BLaER1 treated with 17β-estradiol and CSF1 and Interleukin-3, amounts not matched to agents 10 nM and 100 nM (cell line): ENCODE measurements at regions not wholly inside any gene's neighbourhood (a gene's known extent, or its start where the extent isn't known, plus 50 kb on each side); places are given as distances from the start of the nearest gene placed in this dataset.

ENCODE experiments used
- H3K27ac ChIP-seq, 11 experiments: shearing (Covaris generic); formaldehyde crosslinking; 2 replicates each; pipeline ENCODE4 v1.8.1; 2022
- H3K27me3 ChIP-seq, 11 experiments: shearing (Covaris generic); formaldehyde crosslinking; 2 replicates each; pipeline ENCODE4 v1.8.1; 2022
- H3K36me3 ChIP-seq, 11 experiments: shearing (Covaris generic); formaldehyde crosslinking; 2 replicates each; pipeline ENCODE4 v1.8.1; 2022
- H3K4me1 ChIP-seq, 10 experiments: shearing (Covaris generic); formaldehyde crosslinking; 2 replicates each; pipeline ENCODE4 v1.8.1; 2022
- H3K4me2 ChIP-seq, 11 experiments: shearing (Covaris generic); formaldehyde crosslinking; 2 replicates each; pipeline ENCODE4 v1.8.1; 2022
- H3K4me3 ChIP-seq, 10 experiments: shearing (Covaris generic); formaldehyde crosslinking; 2 replicates each; pipeline ENCODE4 v1.8.1; 2022
- H3K9ac ChIP-seq, 11 experiments: shearing (Covaris generic); formaldehyde crosslinking; 2 replicates each; pipeline ENCODE4 v1.8.1; 2022
- H3K9me3 ChIP-seq, 11 experiments: shearing (Covaris generic); formaldehyde crosslinking; replicated peaks in 1 of 11; 2 replicates each; pipeline ENCODE4 v1.8.1; 2022
- H4K20me1 ChIP-seq, 11 experiments: shearing (Covaris generic); formaldehyde crosslinking; 2 replicates each; pipeline ENCODE4 v1.8.1; 2022
- Cebpa-rat ChIP-seq, 11 experiments: shearing (Covaris generic); IDR thresholded peaks; 2 replicates each; pipeline ENCODE4 v1.8.1; 2022

GRCh38 chr18:40210696-40211095 is 1744.3 kb upstream of the PIK3C3 start:
- Histone ChIP-seq H3K4me2 (no peak overlapping the region), H3K9me3 (peaks cover 0 to 7% (median 3%) of the 10 kb centered on the region in 11 experiments; a peak in 8 of 22 replicates), H3K9ac (no peak overlapping the region), H4K20me1 (no peaks in the 10 kb centered on the region), H3K27me3 (no peaks in the 10 kb centered on the region), H3K36me3 (no peaks in the 10 kb centered on the region), H3K27ac (no peak overlapping the region), H3K4me1 (peaks cover 0 to 17% (median 0%) of the 10 kb centered on the region in 10 experiments; a peak in 3 of 20 replicates), H3K4me3 (no peak overlapping the region)
- TF ChIP-seq Cebpa-rat (IDR thresholded peaks at IDR 0.05) = no peak

DNA sequence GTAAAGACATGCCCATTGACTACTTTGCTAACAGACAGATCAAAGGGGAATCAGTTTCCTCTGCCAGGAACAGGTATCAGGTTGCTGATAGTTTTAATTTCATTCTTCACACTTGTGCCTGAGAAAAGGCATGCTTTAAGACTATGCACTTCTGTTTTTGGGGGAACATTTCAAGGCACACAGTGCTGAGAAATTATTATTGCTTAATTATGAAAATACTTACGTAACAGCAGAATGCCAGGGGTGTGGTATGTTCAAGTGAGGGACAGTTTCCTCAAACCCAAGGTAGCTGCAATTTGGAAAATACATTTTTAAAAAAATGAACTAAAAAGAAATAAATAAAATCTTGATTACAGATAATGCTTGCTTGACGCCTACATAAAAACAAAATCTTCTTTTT is 1746.1 kb upstream of the PIK3C3 start:
- H4K20me1 ChIP-seq = no peaks in the 10 kb centered on the region
- 0 out of 22 replicates have a peak, but pooled peaks cover 0 to 4% (median 0%) of the 10 kb centered on the region in 11 experiments for H3K9me3 ChIP-seq
- no peak overlapping the region for H3K4me3 ChIP-seq
- TF ChIP-seq Cebpa-rat (IDR thresholded peaks at IDR 0.05) = no peak
- no peak overlapping the region for H3K27ac ChIP-seq
- H3K4me1 ChIP-seq = peaks cover 0 to 17% (median 0%) of the 10 kb centered on the region in 10 experiments; a peak in 3 of 20 replicates
- peak overlapping the region in 2 of 11 experiments; percentile 15 to 24; a peak in 2 of 22 replicates for H3K4me2 ChIP-seq
- H3K36me3 ChIP-seq = no peaks in the 10 kb centered on the region
- no peak overlapping the region for H3K9ac ChIP-seq
- H3K27me3 ChIP-seq = no peaks in the 10 kb centered on the region

DNA sequence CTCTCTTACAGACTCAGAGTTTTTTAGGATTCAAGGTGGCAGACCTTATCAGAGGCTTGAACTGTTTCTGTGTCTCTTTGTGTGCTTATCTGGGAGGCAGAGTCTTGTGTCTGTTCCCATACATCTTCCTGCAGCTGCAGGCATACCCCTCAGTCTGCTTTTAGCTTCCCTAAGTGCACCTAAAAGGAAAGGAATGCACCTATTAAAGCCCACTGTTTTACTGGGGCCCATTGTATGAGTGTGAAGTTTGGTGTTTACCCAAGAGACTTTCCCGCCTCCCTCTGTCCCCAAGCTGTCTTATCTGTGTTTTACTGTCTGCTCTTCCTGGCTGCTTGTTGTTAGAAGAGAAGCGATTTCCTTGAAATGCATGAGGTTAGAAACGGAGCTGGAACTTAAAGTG is 1757.3 kb upstream of the PIK3C3 start:
- H3K27me3 ChIP-seq = no peaks in the 10 kb centered on the region

GRCh38 chr18:40186677-40187076 is 1768.4 kb upstream of the PIK3C3 start:
- no peak for TF ChIP-seq Cebpa-rat (IDR thresholded peaks at IDR 0.05)
- no peaks in the 10 kb centered on the region for H3K9me3 ChIP-seq
- no peak overlapping the region for H3K4me2 ChIP-seq
- H3K9ac ChIP-seq = no peak overlapping the region
- H3K4me1 ChIP-seq = no peaks in the 10 kb centered on the region
- no peaks in the 10 kb centered on the region for H3K27me3 ChIP-seq
- H3K36me3 ChIP-seq = no peaks in the 10 kb centered on the region
- H3K27ac ChIP-seq = no peak overlapping the region
- no peaks in the 10 kb centered on the region for H4K20me1 ChIP-seq
- H3K4me3 ChIP-seq = no peak overlapping the region

More for the DNA sequence above, 1757.3 kb upstream of the PIK3C3 start:
- Histone ChIP-seq H3K27ac (no peak overlapping the region), H3K9ac (no peak overlapping the region), H3K4me1 (no peaks in the 10 kb centered on the region), H3K4me3 (no peak overlapping the region), H4K20me1 (no peaks in the 10 kb centered on the region), H3K4me2 (no peak overlapping the region), H3K36me3 (no peaks in the 10 kb centered on the region), H3K9me3 (no peaks in the 10 kb centered on the region)
- no peak for TF ChIP-seq Cebpa-rat (IDR thresholded peaks at IDR 0.05)

GRCh38 chr18:40179729-40180461 is 1775.1 kb upstream of the PIK3C3 start:
- Histone ChIP-seq H3K4me2 (no peak overlapping the region), H3K4me3 (no peak overlapping the region), H3K27ac (no peak overlapping the region), H3K27me3 (no peaks in the 10 kb centered on the region), H3K9ac (no peak overlapping the region), H3K9me3 (no peaks in the 10 kb centered on the region), H3K4me1 (no peaks in the 10 kb centered on the region), H3K36me3 (no peaks in the 10 kb centered on the region), H4K20me1 (no peaks in the 10 kb centered on the region)
- TF ChIP-seq Cebpa-rat (IDR thresholded peaks at IDR 0.05) = no peak

GRCh38 chr18:40168026-40168425 is 1787.0 kb upstream of the PIK3C3 start:
- Histone ChIP-seq H3K9me3 (no peaks in the 10 kb centered on the region), H4K20me1 (no peaks in the 10 kb centered on the region)
- no peak for TF ChIP-seq Cebpa-rat (IDR thresholded peaks at IDR 0.05)

DNA sequence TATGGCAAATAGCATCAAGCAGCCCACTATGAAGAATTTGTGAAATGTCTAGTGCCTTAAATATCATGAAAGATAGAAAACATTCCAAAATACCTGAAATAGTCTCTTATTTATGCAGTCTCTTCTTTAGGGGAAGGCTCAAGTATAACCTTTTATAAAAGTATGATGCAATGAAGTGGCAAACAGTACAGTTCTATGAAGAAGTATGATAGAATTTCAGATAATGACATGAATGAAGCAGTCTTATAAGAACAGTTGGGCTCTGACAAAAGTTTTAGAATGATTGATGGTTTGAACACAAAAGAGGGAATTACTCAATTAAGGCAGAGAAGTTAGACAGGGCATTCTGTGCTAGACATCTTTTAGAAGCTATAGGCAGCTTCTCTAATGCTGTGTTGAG is 1791.8 kb upstream of the PIK3C3 start:
- no peaks in the 10 kb centered on the region for H3K4me1 ChIP-seq
- no peaks in the 10 kb centered on the region for H3K9me3 ChIP-seq
- no peak overlapping the region for H3K27ac ChIP-seq
- no peaks in the 10 kb centered on the region for H4K20me1 ChIP-seq
- H3K4me2 ChIP-seq = no peak overlapping the region
- no peak overlapping the region for H3K4me3 ChIP-seq
- no peaks in the 10 kb centered on the region for H3K36me3 ChIP-seq
- no peaks in the 10 kb centered on the region for H3K27me3 ChIP-seq
- no peak for TF ChIP-seq Cebpa-rat (IDR thresholded peaks at IDR 0.05)
- no peak overlapping the region for H3K9ac ChIP-seq

More at GRCh38 chr18:40168026-40168425, 1787.0 kb upstream of the PIK3C3 start:
- Histone ChIP-seq H3K9ac (no peak overlapping the region), H3K4me1 (no peaks in the 10 kb centered on the region), H3K4me2 (no peak overlapping the region), H3K27me3 (no peaks in the 10 kb centered on the region), H3K4me3 (no peak overlapping the region), H3K36me3 (no peaks in the 10 kb centered on the region), H3K27ac (no peak overlapping the region)

GRCh38 chr18:40160361-40160760 is 1794.7 kb upstream of the PIK3C3 start:
- H3K4me3 ChIP-seq = no peak overlapping the region
- H3K9me3 ChIP-seq = no peaks in the 10 kb centered on the region
- no peak overlapping the region for H3K9ac ChIP-seq
- H3K4me2 ChIP-seq = no peak overlapping the region
- TF ChIP-seq Cebpa-rat (IDR thresholded peaks at IDR 0.05) = no peak
- H3K27me3 ChIP-seq = no peaks in the 10 kb centered on the region
- no peaks in the 10 kb centered on the region for H3K4me1 ChIP-seq
- H3K27ac ChIP-seq = no peak overlapping the region
- no peaks in the 10 kb centered on the region for H4K20me1 ChIP-seq
- no peaks in the 10 kb centered on the region for H3K36me3 ChIP-seq

DNA sequence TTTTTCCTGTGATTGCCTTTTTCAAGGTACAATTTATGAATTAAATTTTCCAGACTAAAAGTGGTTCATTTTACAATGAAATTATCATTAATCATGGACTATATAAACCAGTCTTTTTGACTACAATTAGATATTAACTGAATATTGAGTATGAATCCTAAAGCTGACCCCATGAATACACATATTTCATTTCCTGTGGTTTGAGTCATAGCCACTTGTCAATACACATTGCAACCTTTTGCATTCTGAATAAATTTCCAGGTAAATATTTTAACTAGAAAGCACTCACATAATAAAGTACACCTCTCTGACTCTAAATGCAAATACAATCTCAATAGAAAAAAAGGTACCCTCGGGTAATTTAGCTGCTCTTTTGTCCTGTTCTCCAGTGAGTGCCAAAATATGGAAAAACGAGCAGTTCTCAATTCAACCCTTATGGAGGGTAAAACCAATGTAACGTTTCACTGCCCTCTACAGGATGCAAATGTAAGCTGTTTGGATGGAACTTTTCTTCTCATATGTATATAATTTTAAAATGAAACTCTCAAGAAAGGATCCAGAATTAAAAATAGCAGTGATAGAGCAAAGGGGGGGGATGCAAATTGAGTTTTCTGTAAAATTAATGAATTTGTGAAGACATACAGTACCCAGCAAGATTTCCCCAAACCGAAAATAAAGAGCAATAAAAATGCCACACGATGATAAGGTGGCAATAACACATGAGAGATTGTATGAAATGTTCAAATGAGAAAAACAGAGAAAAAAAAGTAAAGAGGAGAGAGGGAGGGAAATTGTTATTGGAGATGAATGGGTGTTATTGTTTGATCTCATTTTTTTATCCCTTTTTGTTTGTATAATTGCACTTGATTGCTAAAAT is 1795.7 kb upstream of the PIK3C3 start:
- Histone ChIP-seq H3K27ac (no peak overlapping the region), H3K4me2 (no peak overlapping the region), H3K9ac (no peak overlapping the region), H3K36me3 (no peaks in the 10 kb centered on the region), H3K4me1 (no peaks in the 10 kb centered on the region), H4K20me1 (no peaks in the 10 kb centered on the region), H3K4me3 (no peak overlapping the region), H3K27me3 (no peaks in the 10 kb centered on the region), H3K9me3 (no peaks in the 10 kb centered on the region)
- no peak for TF ChIP-seq Cebpa-rat (IDR thresholded peaks at IDR 0.05)
